ENCODE measurements at regions not wholly inside any gene's neighbourhood (a gene's known extent, or its start where the extent isn't known, plus 50 kb on each side); places are given as distances from the start of the nearest gene placed in this dataset.

GRCh38 chr7:145978769-145979168 is 137.8 kb upstream of the CNTNAP2 start:
- no peak for TF ChIP-seq RFX5 (IDR thresholded peaks at IDR 0.05; ENCODE audit: low read depth, low read length)
- TF ChIP-seq CTCF (IDR thresholded peaks at IDR 0.05 in 2 of 3, conservative IDR thresholded peaks at IDR 0.05 in 1 of 3; ENCODE audit: insufficient read depth in 2 of 3, low read depth in 1 of 3, low read length in 3 of 3) = no peak

Data from K562 (cell line).